ENCODE measurements at regions not wholly inside any gene's neighbourhood (a gene's known extent, or its start where the extent isn't known, plus 50 kb on each side); places are given as distances from the start of the nearest gene placed in this dataset.

DNA sequence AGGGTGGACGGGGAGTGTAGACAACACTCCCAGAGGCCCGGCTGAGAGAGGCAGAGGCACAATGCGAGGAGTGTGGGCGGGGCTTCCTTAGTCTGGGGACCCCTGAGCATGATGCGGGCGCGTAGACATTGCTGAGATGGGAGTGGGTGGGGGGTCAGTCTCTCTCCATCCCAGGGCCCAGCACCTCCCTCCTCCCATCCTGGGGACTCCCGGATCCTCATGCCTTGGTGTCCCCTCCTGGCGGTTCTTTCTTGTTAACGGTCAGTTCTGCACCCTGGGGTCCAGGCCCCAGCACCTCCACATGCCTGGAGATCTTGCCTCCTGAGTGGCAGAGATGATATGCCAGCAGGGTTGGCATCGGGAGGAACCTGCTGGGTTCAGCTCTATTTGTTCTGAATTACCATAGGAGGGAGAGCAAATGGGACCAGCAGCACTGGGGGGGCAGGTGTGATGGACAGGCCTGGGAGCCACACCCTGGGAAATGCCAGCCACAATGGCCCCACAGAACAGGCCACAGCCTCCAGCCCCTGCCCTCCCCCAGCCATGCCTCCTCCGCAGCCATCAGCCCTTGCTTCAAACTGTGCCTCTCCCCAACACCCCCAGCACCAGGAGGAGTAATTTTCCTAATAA, 55.7 kb downstream of the RTL6 start:
- Histone ChIP-seq H3K4me3 (ENCODE audit: low read length) (no peak overlapping the region), H3K36me3 (ENCODE audit: insufficient read depth, low read length) (no peaks in the 10 kb centered on the region), H3K27ac (ENCODE audit: low read length) (no peak overlapping the region), H3K27me3 (ENCODE audit: insufficient read depth, low read depth, low read length) (no peaks in the 10 kb centered on the region), H3K4me2 (ENCODE audit: low read length) (no peak overlapping the region), H3K79me2 (replicated peaks; ENCODE audit: insufficient read depth, low read length) (no peaks in the 10 kb centered on the region), H3K9me3 (ENCODE audit: low read length) (no peaks in the 10 kb centered on the region), H3K9me2 (ENCODE audit: insufficient read depth, low read length) (no peaks in the 10 kb centered on the region), H3F3A (ENCODE audit: insufficient read depth, low read length, poor library complexity, severe bottlenecking) (no peaks in the 10 kb centered on the region), H3K9ac (ENCODE audit: low read length) (no peak overlapping the region), H4K20me1 (ENCODE audit: insufficient read depth) (no peaks in the 10 kb centered on the region), H2AFZ (ENCODE audit: low read depth, low read length) (no peak overlapping the region)
- TF ChIP-seq, protein P1, sequence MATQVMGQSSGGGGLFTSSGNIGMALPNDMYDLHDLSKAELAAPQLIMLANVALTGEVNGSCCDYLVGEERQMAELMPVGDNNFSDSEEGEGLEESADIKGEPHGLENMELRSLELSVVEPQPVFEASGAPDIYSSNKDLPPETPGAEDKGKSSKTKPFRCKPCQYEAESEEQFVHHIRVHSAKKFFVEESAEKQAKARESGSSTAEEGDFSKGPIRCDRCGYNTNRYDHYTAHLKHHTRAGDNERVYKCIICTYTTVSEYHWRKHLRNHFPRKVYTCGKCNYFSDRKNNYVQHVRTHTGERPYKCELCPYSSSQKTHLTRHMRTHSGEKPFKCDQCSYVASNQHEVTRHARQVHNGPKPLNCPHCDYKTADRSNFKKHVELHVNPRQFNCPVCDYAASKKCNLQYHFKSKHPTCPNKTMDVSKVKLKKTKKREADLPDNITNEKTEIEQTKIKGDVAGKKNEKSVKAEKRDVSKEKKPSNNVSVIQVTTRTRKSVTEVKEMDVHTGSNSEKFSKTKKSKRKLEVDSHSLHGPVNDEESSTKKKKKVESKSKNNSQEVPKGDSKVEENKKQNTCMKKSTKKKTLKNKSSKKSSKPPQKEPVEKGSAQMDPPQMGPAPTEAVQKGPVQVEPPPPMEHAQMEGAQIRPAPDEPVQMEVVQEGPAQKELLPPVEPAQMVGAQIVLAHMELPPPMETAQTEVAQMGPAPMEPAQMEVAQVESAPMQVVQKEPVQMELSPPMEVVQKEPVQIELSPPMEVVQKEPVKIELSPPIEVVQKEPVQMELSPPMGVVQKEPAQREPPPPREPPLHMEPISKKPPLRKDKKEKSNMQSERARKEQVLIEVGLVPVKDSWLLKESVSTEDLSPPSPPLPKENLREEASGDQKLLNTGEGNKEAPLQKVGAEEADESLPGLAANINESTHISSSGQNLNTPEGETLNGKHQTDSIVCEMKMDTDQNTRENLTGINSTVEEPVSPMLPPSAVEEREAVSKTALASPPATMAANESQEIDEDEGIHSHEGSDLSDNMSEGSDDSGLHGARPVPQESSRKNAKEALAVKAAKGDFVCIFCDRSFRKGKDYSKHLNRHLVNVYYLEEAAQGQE (IDR thresholded peaks at IDR 0.05; ENCODE audit: borderline replicate concordance) = no peak
- TF ChIP-seq RAD21 (conservative IDR thresholded peaks at IDR 0.05) = no peak
- no peak for TF ChIP-seq MXI1 (conservative IDR thresholded peaks at IDR 0.05; ENCODE audit: poor library complexity, severe bottlenecking)
- no peak for TF ChIP-seq TAF1 (IDR thresholded peaks at IDR 0.05; ENCODE audit: low read depth)

DNA sequence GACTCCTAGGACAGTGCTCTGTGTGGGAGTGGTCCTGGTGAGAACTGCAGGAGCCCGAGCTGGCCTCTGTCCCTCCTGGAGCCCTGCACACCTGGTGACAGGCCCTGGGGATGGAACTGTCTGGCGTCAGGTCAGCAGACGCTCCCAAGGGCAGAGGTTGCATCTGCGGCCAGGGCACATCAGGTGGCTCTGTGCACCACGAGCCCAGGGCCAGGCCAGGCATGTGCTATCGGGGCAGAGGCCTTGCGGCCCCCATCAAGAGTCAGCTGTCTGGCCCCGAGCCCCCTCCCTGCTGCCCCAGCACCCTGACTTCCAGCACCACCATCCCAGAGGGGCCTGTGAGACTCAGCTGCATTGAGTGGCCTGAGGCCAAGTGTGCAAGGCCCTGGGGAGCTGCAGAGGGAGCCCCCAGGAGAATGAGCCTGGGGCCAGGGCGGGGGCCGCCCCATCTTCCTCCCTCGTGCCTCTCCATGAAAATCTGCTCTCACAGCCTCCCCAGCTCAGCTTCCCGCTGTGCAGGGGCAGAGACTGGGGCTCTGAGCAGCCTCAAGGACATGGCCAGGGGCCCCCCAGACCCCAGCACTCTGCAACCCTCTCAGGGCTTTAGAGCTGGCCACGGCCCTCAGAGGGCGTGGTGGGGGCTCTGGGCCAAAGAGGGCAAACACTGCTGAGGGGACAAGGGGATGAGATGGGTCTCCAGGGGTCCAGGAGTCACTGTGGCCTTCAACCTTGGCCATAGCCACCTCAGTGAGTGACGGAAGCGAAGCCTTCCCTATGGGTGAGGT, 56.4 kb downstream of the RTL6 start:
- Histone ChIP-seq H2AFZ (ENCODE audit: low read depth, low read length) (no peak overlapping the region), H4K20me1 (ENCODE audit: insufficient read depth) (no peaks in the 10 kb centered on the region), H3F3A (ENCODE audit: insufficient read depth, low read length, poor library complexity, severe bottlenecking) (no peaks in the 10 kb centered on the region), H3K9me2 (ENCODE audit: insufficient read depth, low read length) (no peaks in the 10 kb centered on the region), H3K79me2 (replicated peaks; ENCODE audit: insufficient read depth, low read length) (no peaks in the 10 kb centered on the region), H3K4me3 (ENCODE audit: low read length) (no peak overlapping the region), H3K4me2 (ENCODE audit: low read length) (no peak overlapping the region), H3K9ac (ENCODE audit: low read length) (no peak overlapping the region), H3K36me3 (ENCODE audit: insufficient read depth, low read length) (no peaks in the 10 kb centered on the region), H3K27me3 (ENCODE audit: insufficient read depth, low read depth, low read length) (no peaks in the 10 kb centered on the region), H3K27ac (ENCODE audit: low read length) (no peak overlapping the region), H3K9me3 (ENCODE audit: low read length) (no peaks in the 10 kb centered on the region)
- TF ChIP-seq, protein P2, sequence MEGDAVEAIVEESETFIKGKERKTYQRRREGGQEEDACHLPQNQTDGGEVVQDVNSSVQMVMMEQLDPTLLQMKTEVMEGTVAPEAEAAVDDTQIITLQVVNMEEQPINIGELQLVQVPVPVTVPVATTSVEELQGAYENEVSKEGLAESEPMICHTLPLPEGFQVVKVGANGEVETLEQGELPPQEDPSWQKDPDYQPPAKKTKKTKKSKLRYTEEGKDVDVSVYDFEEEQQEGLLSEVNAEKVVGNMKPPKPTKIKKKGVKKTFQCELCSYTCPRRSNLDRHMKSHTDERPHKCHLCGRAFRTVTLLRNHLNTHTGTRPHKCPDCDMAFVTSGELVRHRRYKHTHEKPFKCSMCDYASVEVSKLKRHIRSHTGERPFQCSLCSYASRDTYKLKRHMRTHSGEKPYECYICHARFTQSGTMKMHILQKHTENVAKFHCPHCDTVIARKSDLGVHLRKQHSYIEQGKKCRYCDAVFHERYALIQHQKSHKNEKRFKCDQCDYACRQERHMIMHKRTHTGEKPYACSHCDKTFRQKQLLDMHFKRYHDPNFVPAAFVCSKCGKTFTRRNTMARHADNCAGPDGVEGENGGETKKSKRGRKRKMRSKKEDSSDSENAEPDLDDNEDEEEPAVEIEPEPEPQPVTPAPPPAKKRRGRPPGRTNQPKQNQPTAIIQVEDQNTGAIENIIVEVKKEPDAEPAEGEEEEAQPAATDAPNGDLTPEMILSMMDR (IDR thresholded peaks at IDR 0.05; ENCODE audit: poor library complexity, severe bottlenecking) = no peak
- no peak for TF ChIP-seq EP300 (conservative IDR thresholded peaks at IDR 0.05; ENCODE audit: poor library complexity, severe bottlenecking)
- TF ChIP-seq POLR2AphosphoS5 (IDR thresholded peaks at IDR 0.05) = no peak
- TF ChIP-seq RAD21 (conservative IDR thresholded peaks at IDR 0.05) = no peak
- TF ChIP-seq MXI1 (conservative IDR thresholded peaks at IDR 0.05; ENCODE audit: poor library complexity, severe bottlenecking) = no peak
- no peak for TF ChIP-seq TAF1 (IDR thresholded peaks at IDR 0.05; ENCODE audit: low read depth)
